Right lobe of liver (tissue), 6 donors: ENCODE measurements at regions not wholly inside any gene's neighbourhood (a gene's known extent, or its start where the extent isn't known, plus 50 kb on each side); places are given as distances from the start of the nearest gene placed in this dataset.

ENCODE experiments used
- ATAC-seq, 4 donors: fragments of 200-7000 bp; cut with Tn5 transposase; one replicate each; pipeline ENCODE4 v1.9.1; 2020; ENCODE audit warnings: mild to moderate bottlenecking in 4 of 4, moderate library complexity in 4 of 4
- DNase-seq, 3 donors: peaks; one replicate each; pipeline ENCODE4 v3.0.0-alpha.2; 2020
- H3K27ac ChIP-seq, 3 donors: fragments of 200-600 bp; one replicate each; pipeline ENCODE4 v1.8.0; 2022
- H3K27me3 ChIP-seq, 2 donors: fragments of 200-600 bp; one replicate each; pipeline ENCODE4 v1.8.0; 2022
- H3K36me3 ChIP-seq, 4 donors: fragments of 200-600 bp; sonication (generic) in 1 of 4; one replicate each; pipeline versions ENCODE4 v1.5.1 to v1.8.0; 2017 to 2022; ENCODE audit warnings: control low read depth in 1 of 4
- H3K4me1 ChIP-seq, 4 donors: fragments of 200-600 bp; sonication (generic) in 1 of 4; one replicate each; pipeline versions ENCODE4 v1.5.1 to v1.8.0; 2017 to 2022; ENCODE audit warnings: control low read depth in 1 of 4
- H3K4me3 ChIP-seq, 3 donors: fragments of 200-600 bp; one replicate each; pipeline ENCODE4 v1.8.0; 2022
- H3K9me3 ChIP-seq, 4 donors: fragments of 200-600 bp; sonication (generic) in 1 of 4; one replicate each; pipeline versions ENCODE4 v1.5.1 to v1.8.0; 2017 to 2022; ENCODE audit warnings: control low read depth in 1 of 4
- CTCF ChIP-seq, 4 donors: fragments of 200-600 bp in 3 of 4; fragments of 450-650 bp in 1 of 4; IDR thresholded peaks; one replicate each; pipeline versions ENCODE4 v1.5.1 to v1.8.0; 2016 to 2022; ENCODE audit warnings: antibody characterized with exemption in 4 of 4, mild to moderate bottlenecking in 2 of 4
- POLR2A ChIP-seq: fragments of 450-650 bp; IDR thresholded peaks from one replicate; pipeline ENCODE4 v1.6.1; 2017; ENCODE audit warnings: antibody characterized with exemption, mild to moderate bottlenecking
- WGBS: methylation state at CpG from one replicate; pipeline ENCODE4 v1.1.6; 2018; ENCODE audit warnings: low coverage, low lambda C conversion rate; ENCODE audit not compliant: insufficient coverage; ENCODE audit errors: missing lambda C conversion rate; 5-methylcytosine and 5-hydroxymethylcytosine counted together
- intact Hi-C, 2 donors: fragments of 100-400 bp; cut with DNase I; formaldehyde crosslinking; loops; one replicate each; pipeline versions ENCODE4 v1.11.2 to v1.14.1; 2022
- donor health status: DM: no; HTN: yes; CAD: no.
- donor health status: DM: no; HTN: no; CAD: no.
- donor health status: DM: no; HTN: no; CAD: no.
- donor health status: DM: no; HTN: yes; CAD: no.
- donor health status: DM: no; HTN: yes; CAD: no.

DNA sequence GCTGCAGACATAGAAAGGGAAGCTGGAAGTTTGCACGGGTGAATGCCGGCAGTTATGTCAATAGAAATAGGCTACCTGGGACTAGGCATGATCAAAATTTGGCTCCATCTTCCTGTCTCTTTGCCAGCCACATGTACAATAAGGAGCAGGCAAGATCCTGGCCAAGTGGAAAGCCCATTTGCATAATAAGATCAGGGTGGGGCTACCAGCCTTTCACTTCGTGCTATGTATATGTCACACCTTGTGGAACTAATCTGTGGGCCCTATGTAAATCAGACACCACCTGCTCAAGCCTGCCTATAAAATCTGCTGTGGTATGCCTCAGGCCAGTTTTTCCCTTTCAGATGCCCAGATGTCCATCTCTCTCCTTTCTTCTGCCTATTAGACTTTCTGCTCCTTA lies 79.3 kb upstream of the DRD2 start:
- Histone ChIP-seq H3K4me3 (no peak overlapping the region), H3K36me3 (no peaks in the 10 kb centered on the region), H3K9me3 (no peaks in the 10 kb centered on the region), H3K27me3 (no peaks in the 10 kb centered on the region), H3K27ac (no peak overlapping the region), H3K4me1 (no peaks in the 10 kb centered on the region)
- ATAC-seq (no peak), DNase-seq (no peak)
- intact Hi-C loops = no loop called here
- TF ChIP-seq POLR2A (no peak), CTCF (IDR thresholded peaks at IDR 0.05) (no peak)
- 52% methylated on average over 3 of the region's 3 CpGs for WGBS

DNA sequence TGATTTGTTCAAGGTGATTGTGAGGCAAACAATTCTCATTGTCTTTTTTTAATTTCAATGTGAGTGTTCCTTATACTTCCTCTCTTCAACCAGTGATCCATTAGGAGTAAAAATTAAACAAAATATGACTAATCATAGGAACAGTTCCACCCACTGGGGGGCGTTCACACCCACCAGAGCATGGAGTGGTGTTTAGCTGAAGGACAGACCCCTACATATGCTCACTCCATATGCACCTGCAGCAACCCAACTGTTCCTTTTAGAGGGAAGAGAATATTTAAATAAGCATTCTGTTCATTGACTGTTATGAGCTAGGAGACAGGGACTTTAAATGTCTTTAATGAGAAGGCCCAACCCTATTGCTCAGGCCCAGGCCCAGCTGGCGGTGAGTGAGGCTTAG lies 78.7 kb upstream of the DRD2 start:
- 28% methylated on average over 2 of the region's 2 CpGs for WGBS
- intact Hi-C loops = no loop called here
- Histone ChIP-seq H3K4me3 (no peak overlapping the region), H3K36me3 (no peaks in the 10 kb centered on the region), H3K4me1 (no peaks in the 10 kb centered on the region), H3K9me3 (no peaks in the 10 kb centered on the region), H3K27me3 (no peaks in the 10 kb centered on the region), H3K27ac (no peak overlapping the region)
- no peak for TF ChIP-seq CTCF (IDR thresholded peaks at IDR 0.05)
- TF ChIP-seq POLR2A = no peak
- ATAC-seq = no peak
- no peak for DNase-seq

- H3K9me3 ChIP-seq = no peaks in the 10 kb centered on the region
- WGBS = 24% methylated on average over 6 of the region's 8 CpGs
- no peaks in the 10 kb centered on the region for H3K36me3 ChIP-seq
- DNase-seq = no peak
- H3K4me3 ChIP-seq = no peak overlapping the region
- H3K27me3 ChIP-seq = no peaks in the 10 kb centered on the region
- no peak for ATAC-seq
- intact Hi-C loops = no loop called here
- no peak overlapping the region for H3K27ac ChIP-seq
- no peak for TF ChIP-seq POLR2A
- TF ChIP-seq CTCF (IDR thresholded peaks at IDR 0.05) = no peak
- no peaks in the 10 kb centered on the region for H3K4me1 ChIP-seq
Observed at GRCh38 chr11:113553235-113553634, 78.0 kb upstream of the DRD2 start.

- TF ChIP-seq POLR2A (no peak), CTCF (IDR thresholded peaks at IDR 0.05) (no peak)
- ATAC-seq (no peak), DNase-seq (no peak)
- no peak overlapping the region for H3K27ac ChIP-seq
- no peaks in the 10 kb centered on the region for H3K4me1 ChIP-seq
- no peaks in the 10 kb centered on the region for H3K36me3 ChIP-seq
- 56% methylated on average over 2 of the region's 2 CpGs for whole genome bisulfite sequencing
- no peaks in the 10 kb centered on the region for H3K9me3 ChIP-seq
- intact Hi-C loops = no loop called here
- H3K4me3 ChIP-seq = no peak overlapping the region
- no peaks in the 10 kb centered on the region for H3K27me3 ChIP-seq
Observed at GRCh38 chr11:113552271-113552670, 77.1 kb upstream of the DRD2 start.

GRCh38 chr11:113551645-113552044 lies 76.4 kb upstream of the DRD2 start:
- no peaks in the 10 kb centered on the region for H3K36me3 ChIP-seq
- H3K9me3 ChIP-seq = no peaks in the 10 kb centered on the region
- intact Hi-C loops = no loop called here
- TF ChIP-seq CTCF (IDR thresholded peaks at IDR 0.05) (no peak), POLR2A (no peak)
- no peak overlapping the region for H3K4me3 ChIP-seq
- DNase-seq (no peak), ATAC-seq (no peak)
- no peaks in the 10 kb centered on the region for H3K27me3 ChIP-seq
- H3K27ac ChIP-seq = no peak overlapping the region
- WGBS = 68% methylated on average over 4 of the region's 4 CpGs
- no peaks in the 10 kb centered on the region for H3K4me1 ChIP-seq
